GM18867 (cell line): ENCODE measurements at regions not wholly inside any gene's neighbourhood (a gene's known extent, or its start where the extent isn't known, plus 50 kb on each side); places are given as distances from the start of the nearest gene placed in this dataset.
A peak's percentile ranks its signal among the peaks of the same experiment; 100 is the strongest.
"Not testable (repeated sequence)": the region's sequence is repeated elsewhere in the genome, so short reads cannot be mapped to it uniquely, and the experiment has no call there.

ENCODE experiments used
- ATAC-seq: cut with Tn5 transposase; IDR thresholded peaks from one replicate; pipeline ENCODE4 v1.9.1; 2021; ENCODE audit warnings: mild to moderate bottlenecking, moderate library complexity; ENCODE audit not compliant: unreplicated experiment

GRCh38 chr12:126905752-126906151, 1361.2 kb upstream of the TMEM132C start:
- ATAC-seq = no peak

DNA sequence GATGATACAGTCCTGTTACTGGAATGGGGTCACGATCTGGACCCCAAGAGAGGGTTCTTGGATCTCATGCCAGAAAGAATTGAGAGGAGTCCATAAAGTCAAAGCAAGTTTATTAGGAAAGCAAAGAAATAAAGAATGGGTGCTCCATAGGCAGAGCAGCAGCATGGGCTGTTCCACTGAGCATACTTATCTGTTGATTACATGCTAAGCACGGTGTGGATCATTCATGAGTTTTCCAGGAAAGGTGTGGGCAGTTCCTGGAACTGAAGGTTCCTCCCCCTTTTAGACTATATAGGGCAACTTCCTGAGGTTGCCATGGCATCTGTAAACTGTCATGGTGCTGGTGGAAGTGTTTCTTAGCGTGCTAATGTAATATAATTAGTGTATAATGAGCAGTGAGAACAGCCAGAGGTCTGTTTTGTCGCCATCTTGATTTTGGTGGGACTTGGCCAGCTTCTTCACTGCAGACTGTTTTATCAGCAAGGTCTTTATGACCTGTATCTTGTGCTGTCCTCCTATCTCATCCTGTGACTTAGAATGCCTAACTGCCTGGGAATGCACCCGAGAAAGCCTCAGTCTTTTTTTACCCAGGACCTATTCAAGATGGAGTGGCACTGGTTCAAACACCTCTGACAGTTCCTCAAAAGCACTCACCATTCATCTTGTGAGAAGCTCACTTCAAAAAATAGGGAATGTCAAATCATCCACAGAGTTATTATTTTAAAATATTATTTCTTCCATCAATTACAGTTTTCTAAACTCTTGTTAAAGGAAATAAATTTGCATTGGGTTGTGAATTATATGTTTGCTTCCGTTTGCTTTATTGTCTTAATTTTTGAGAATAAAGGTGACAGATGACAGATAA, 1358.8 kb upstream of the TMEM132C start:
- no peak for ATAC-seq

DNA sequence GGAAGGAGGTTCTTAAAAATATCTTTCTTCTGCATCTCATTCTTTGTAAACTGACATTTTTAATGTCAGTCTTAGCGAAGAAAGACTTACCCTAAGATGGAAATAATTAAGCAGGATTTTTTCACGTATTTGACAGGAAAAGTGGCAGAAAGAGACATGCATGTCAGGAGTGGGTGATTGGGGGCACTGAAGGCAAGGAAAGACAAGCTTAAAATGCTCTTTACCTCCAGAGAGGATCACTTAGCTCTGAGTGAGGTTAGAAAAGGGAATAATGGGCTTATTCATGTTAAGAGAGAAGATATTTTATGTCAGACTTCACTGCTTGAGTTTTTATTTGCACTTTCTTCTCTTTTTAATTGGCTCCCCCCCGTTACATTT, 1358.2 kb upstream of the TMEM132C start:
- no peak for ATAC-seq

GRCh38 chr12:126910570-126910969, 1356.4 kb upstream of the TMEM132C start:
- ATAC-seq = no peak

GRCh38 chr12:126912111-126912510, 1354.9 kb upstream of the TMEM132C start:
- no peak for ATAC-seq

GRCh38 chr12:126914170-126914793, 1352.7 kb upstream of the TMEM132C start:
- ATAC-seq = no peak

DNA sequence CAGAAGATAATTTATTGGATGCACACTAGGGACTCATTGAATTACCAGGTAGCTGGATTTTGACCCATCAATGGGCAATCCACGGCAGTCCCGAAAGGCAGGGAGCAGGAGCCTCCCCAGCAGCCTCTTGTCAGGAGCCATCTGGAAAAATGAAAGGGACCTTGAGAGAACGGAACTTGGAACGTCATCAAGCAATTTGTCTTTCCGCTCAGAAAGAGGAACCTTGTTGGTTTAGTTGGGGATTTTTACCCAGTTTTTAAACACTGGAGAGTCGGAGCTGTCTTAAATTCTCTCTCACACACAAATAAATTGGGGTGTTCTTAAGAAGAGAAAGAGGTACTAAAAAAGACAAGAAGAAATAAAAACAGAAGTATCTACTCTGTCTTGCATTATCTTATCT, 1351.7 kb upstream of the TMEM132C start:
- ATAC-seq = no peak

DNA sequence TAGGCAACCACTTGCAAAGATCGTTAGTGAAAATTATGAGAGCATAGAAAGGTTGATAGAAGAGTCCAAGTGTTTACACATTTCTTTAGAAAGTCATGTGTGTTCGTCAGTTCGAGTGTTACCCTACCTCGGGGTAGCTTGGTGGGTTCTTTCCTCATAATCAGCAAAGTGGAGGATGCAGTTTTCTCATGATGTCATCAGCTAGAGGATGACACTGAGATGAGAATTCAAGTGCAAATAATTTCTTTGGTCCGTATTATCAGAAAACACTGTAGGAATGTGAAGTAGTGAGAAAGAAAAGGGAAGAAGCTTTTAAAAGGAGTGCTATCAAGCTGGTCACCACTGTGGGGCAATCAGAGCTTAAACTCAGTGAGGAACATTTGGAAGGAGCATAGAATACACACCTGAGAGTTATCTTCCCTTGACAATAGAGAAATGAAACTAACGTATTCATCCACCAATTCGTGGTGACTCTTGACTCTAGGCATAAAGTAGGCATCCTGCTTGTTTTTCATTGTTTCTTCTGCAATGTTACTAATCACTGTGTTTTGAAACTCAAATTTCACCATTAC, 1340.9 kb upstream of the TMEM132C start:
- ATAC-seq = peak; percentile 98

GRCh38 chr12:126930234-126930633, 1336.7 kb upstream of the TMEM132C start:
- ATAC-seq = no peak

- ATAC-seq = peak; percentile 52
Measured at GRCh38 chr12:126932156-126932555, 1334.8 kb upstream of the TMEM132C start.

GRCh38 chr12:126935435-126935834, 1331.5 kb upstream of the TMEM132C start:
- no peak for ATAC-seq

GRCh38 chr12:126936181-126936851, 1330.7 kb upstream of the TMEM132C start:
- ATAC-seq = peak; percentile 69

DNA sequence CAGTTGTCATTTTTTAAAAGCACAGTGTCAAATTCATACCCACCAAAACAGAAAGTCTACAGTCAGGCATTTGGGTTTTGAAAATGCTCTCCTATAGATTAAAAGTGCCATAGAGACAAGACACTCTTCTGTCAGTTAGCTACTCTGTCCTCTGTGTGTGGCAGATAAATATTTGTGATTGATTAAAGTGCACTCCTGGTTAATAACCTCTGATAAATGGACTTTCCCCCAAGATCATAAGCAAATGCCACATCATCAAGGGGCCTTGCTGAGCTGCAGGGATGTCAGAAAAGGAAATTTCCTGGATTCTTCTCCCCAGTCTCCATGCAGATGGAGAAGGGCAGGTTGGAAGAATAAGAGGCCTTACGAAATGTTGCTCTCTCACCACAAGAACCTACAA, 1329.5 kb upstream of the TMEM132C start:
- ATAC-seq = no peak

GRCh38 chr12:126944684-126945083, 1322.3 kb upstream of the TMEM132C start:
- ATAC-seq = no peak

GRCh38 chr12:126946958-126947357, 1320.0 kb upstream of the TMEM132C start:
- not testable (repeated sequence) for ATAC-seq

DNA sequence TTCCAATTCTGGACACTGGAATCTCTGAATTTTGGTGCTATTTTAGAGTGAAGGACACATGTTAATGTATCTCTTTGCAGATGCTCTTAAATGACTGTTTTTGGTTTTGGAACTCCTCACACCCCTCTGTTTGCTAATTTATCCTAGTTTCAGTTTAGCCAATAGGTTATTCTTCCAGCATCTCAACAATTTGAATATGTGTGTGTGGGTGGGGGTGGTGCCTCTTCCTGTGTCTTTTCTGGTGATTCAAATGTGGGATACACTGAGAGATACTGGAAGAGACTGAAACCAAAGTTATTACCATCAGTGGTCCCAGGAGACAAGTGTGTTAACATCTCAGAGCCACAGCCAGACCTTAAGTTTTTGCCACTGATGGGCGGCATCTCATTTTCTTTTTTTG, 1317.4 kb upstream of the TMEM132C start:
- peak; percentile 42 for ATAC-seq

GRCh38 chr12:126950266-126950665, 1316.7 kb upstream of the TMEM132C start:
- ATAC-seq = peak; percentile 79

DNA sequence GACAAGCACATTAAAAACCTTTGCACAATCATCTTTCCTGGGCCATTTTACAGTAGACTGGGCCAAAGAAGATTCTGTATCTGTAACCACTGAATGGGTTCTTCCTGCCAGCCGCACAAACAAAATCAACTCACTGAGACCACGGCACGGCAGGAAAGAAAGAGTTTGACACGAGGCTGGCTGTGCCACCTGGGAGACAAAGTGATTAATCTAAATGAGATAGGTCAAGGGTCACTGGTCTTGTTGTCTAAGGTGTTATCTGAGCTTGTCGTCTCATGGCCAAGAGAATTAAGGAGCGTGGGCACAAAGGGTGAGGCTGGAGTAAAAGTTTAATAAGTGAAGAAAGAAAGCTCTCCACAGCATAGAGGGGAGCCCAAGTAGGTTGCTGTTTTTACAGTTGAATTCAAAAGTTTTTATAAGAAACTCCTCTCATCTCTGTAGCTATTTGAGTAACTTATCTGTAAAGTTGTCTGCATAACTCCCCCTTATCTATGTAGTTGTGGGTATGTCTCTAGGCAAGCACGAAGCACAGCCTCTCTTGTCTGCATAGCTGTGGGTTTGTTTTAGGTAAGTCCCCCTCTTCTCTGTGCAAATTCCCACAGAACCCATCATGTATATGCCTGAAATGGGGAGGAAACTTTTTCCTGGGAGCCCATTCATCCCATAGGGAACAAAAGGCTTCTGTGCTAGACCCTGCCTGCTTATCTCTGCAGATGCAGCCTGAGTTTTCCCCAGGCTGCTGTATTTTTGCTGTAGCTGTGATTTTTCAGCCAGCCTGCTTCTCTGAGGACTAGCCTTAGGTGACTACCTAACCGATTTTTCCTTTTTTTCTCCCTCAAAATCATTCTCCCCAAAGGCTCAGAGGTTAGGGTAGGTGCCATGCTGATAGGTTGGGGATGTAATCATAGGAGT, 1314.6 kb upstream of the TMEM132C start:
- ATAC-seq = no peak

DNA sequence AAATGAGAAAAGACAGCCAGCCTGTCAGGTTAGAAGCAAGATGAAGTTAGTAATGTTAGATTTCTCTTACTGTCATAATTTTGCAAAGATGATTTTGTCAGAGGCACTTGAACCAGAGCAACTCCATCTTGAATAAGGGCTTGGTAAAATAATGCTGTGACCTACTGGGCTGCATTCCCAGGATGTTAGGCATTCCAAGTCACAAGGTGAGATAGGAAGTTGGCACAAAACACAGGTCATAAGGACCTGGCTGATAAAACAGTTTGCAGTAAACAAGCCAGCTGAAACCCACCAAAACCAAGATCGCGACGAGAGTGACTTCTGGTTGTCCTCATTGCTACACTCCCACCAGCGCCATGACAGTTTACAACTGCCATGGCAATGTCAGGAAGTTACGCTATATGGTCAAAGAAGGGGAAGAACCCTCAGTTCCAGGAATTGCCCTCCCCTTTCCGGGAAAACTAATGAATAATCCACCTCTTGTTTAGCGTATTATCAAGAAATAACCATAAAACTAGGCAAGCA, 1313.5 kb upstream of the TMEM132C start:
- no peak for ATAC-seq

- ATAC-seq = no peak
Measured at GRCh38 chr12:126960221-126960620, 1306.7 kb upstream of the TMEM132C start.
